ENCODE measurements at regions not wholly inside any gene's neighbourhood (a gene's known extent, or its start where the extent isn't known, plus 50 kb on each side); places are given as distances from the start of the nearest gene placed in this dataset.

DNA sequence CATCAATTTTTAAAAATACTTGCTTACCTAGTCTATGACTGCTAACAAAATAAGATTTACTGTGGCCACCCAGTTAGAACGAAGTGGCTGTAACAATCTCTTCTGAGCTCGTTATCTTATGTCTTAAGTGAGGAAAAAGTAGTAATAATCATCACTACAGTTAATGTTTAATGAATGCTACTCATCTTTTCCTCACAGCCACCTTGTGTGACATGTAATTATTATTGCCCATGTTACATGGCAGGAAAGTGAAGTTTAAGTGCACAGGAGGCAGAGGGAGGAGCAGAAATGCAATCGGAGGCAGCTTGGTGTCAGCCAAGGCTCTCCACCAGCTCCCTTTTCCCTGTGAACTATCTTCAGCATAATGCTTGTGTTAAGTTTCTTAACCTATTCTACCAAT lies 260.3 kb downstream of the B3GLCT start:
- H3K27ac ChIP-seq (ENCODE audit: low read depth in 1 of 2, low read length in 2 of 2): no peak overlapping the region
- H3K9me3 ChIP-seq (ENCODE audit: control insufficient read depth in 4 of 4, low read length in 3 of 4): peaks cover 0 to 3% (median 0%) of the 10 kb centered on the region in 4 donors
- H3K4me1 ChIP-seq (ENCODE audit: control insufficient read depth in 4 of 4, insufficient read depth in 4 of 4, low read length in 3 of 4): no peaks in the 10 kb centered on the region
- H3K27me3 ChIP-seq (ENCODE audit: control insufficient read depth in 4 of 4, insufficient read depth in 4 of 4, low read length in 3 of 4): peaks cover 0 to under 1% (median 0%) of the 10 kb centered on the region in 4 donors
- WGBS: 65% methylated on average over 3 of the region's 3 CpGs
- DNase-seq (ENCODE audit: low spot score): no peak
- no peak overlapping the region for H3K4me3 ChIP-seq (ENCODE audit: low read depth in 1 of 3, low read length in 3 of 3)
- TF ChIP-seq, protein P1, sequence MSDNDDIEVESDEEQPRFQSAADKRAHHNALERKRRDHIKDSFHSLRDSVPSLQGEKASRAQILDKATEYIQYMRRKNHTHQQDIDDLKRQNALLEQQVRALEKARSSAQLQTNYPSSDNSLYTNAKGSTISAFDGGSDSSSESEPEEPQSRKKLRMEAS (IDR thresholded peaks at IDR 0.05): no peak
- TF ChIP-seq RXRA (IDR thresholded peaks at IDR 0.05): no peak
- TF ChIP-seq EGR1 (IDR thresholded peaks at IDR 0.05; ENCODE audit: low read depth in 2 of 2): no peak
- no peak for TF ChIP-seq HNF4G (IDR thresholded peaks at IDR 0.05)
- no peak for TF ChIP-seq SP1 (IDR thresholded peaks at IDR 0.05)
- TF ChIP-seq, protein P2, sequence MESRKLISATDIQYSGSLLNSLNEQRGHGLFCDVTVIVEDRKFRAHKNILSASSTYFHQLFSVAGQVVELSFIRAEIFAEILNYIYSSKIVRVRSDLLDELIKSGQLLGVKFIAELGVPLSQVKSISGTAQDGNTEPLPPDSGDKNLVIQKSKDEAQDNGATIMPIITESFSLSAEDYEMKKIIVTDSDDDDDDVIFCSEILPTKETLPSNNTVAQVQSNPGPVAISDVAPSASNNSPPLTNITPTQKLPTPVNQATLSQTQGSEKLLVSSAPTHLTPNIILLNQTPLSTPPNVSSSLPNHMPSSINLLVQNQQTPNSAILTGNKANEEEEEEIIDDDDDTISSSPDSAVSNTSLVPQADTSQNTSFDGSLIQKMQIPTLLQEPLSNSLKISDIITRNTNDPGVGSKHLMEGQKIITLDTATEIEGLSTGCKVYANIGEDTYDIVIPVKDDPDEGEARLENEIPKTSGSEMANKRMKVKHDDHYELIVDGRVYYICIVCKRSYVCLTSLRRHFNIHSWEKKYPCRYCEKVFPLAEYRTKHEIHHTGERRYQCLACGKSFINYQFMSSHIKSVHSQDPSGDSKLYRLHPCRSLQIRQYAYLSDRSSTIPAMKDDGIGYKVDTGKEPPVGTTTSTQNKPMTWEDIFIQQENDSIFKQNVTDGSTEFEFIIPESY (IDR thresholded peaks at IDR 0.05): no peak
- no peak for TF ChIP-seq TAF1 (conservative IDR thresholded peaks at IDR 0.05)
- no peak for TF ChIP-seq HNF4A (conservative IDR thresholded peaks at IDR 0.05)
- TF ChIP-seq, protein P3, sequence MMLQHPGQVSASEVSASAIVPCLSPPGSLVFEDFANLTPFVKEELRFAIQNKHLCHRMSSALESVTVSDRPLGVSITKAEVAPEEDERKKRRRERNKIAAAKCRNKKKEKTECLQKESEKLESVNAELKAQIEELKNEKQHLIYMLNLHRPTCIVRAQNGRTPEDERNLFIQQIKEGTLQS (IDR thresholded peaks at IDR 0.05): no peak
- TF ChIP-seq NR2F2 (IDR thresholded peaks at IDR 0.05): no peak
- TF ChIP-seq, protein P4, sequence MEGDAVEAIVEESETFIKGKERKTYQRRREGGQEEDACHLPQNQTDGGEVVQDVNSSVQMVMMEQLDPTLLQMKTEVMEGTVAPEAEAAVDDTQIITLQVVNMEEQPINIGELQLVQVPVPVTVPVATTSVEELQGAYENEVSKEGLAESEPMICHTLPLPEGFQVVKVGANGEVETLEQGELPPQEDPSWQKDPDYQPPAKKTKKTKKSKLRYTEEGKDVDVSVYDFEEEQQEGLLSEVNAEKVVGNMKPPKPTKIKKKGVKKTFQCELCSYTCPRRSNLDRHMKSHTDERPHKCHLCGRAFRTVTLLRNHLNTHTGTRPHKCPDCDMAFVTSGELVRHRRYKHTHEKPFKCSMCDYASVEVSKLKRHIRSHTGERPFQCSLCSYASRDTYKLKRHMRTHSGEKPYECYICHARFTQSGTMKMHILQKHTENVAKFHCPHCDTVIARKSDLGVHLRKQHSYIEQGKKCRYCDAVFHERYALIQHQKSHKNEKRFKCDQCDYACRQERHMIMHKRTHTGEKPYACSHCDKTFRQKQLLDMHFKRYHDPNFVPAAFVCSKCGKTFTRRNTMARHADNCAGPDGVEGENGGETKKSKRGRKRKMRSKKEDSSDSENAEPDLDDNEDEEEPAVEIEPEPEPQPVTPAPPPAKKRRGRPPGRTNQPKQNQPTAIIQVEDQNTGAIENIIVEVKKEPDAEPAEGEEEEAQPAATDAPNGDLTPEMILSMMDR (IDR thresholded peaks at IDR 0.05; ENCODE audit: low read depth, low read length, missing input control): no peak
- TF ChIP-seq RAD21 (IDR thresholded peaks at IDR 0.05): no peak
- no peak for TF ChIP-seq REST (IDR thresholded peaks at IDR 0.05)
- no peak for TF ChIP-seq JUND (IDR thresholded peaks at IDR 0.05)
- H3K9ac ChIP-seq (ENCODE audit: low read depth in 1 of 2, low read length in 2 of 2): no peak overlapping the region
- H3K36me3 ChIP-seq (ENCODE audit: control insufficient read depth in 4 of 4, insufficient read depth in 3 of 4, low read depth in 1 of 4, low read length in 3 of 4): no peaks in the 10 kb centered on the region

DNA sequence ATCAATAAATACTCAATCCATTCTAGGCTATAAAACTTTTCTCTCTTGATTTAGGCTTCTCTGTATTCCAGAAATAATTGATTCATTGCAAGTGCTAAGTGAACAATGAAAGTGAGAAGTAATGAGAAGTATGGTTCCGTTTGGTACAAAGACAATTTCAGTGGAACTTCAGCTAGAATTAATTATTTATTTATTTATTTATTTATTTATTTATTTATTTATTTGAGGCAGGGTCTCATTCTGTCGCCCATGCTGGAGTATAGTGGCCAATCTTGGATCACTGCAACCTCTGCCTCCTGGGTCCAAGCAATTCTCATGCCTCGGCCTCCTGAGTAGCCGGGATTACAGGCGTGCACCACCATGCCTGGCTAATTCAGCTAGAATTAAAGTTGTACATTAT lies 262.1 kb downstream of the B3GLCT start:
- WGBS: 83% methylated on average over 5 of the region's 5 CpGs
- TF ChIP-seq FOXA1 (IDR thresholded peaks at IDR 0.05) (no peak), RXRA (IDR thresholded peaks at IDR 0.05) (no peak), YY1 (IDR thresholded peaks at IDR 0.05) (no peak), GABPA (IDR thresholded peaks at IDR 0.05 in 1 of 2, conservative IDR thresholded peaks at IDR 0.05 in 1 of 2) (no peak), HNF4G (IDR thresholded peaks at IDR 0.05) (no peak), RAD21 (IDR thresholded peaks at IDR 0.05) (no peak), SP1 (IDR thresholded peaks at IDR 0.05) (no peak), HNF4A (conservative IDR thresholded peaks at IDR 0.05) (no peak)
- TF ChIP-seq, protein P3 (IDR thresholded peaks at IDR 0.05): no peak
- TF ChIP-seq, protein P1 (IDR thresholded peaks at IDR 0.05): no peak
- TF ChIP-seq, protein P4 (IDR thresholded peaks at IDR 0.05; ENCODE audit: low read depth, low read length, missing input control): no peak

More for the DNA sequence above, 262.1 kb downstream of the B3GLCT start:
- Histone ChIP-seq H3K36me3 (ENCODE audit: control insufficient read depth in 4 of 4, insufficient read depth in 3 of 4, low read depth in 1 of 4, low read length in 3 of 4) (no peaks in the 10 kb centered on the region), H3K27me3 (ENCODE audit: control insufficient read depth in 4 of 4, insufficient read depth in 4 of 4, low read length in 3 of 4) (peaks cover 0 to 2% (median 0%) of the 10 kb centered on the region in 4 donors), H3K27ac (ENCODE audit: low read depth in 1 of 2, low read length in 2 of 2) (no peak overlapping the region), H3K4me1 (ENCODE audit: control insufficient read depth in 4 of 4, insufficient read depth in 4 of 4, low read length in 3 of 4) (no peaks in the 10 kb centered on the region), H3K4me3 (ENCODE audit: low read depth in 1 of 3, low read length in 3 of 3) (no peak overlapping the region), H3K9me3 (ENCODE audit: control insufficient read depth in 4 of 4, low read length in 3 of 4) (peaks cover 0 to 3% (median 0%) of the 10 kb centered on the region in 4 donors), H3K9ac (ENCODE audit: low read depth in 1 of 2, low read length in 2 of 2) (no peak overlapping the region)
- no peak for DNase-seq (ENCODE audit: low spot score)
